Calu3 (cell line): ENCODE measurements at regions not wholly inside any gene's neighbourhood (a gene's known extent, or its start where the extent isn't known, plus 50 kb on each side); places are given as distances from the start of the nearest gene placed in this dataset.

Experiments
- BruUV-seq: library from RNA; stranded (reverse); fragments of 400-500 nt; replicated peaks from 2 replicates; lab custom pipeline; 2021; lab: Mats Ljungman, UMichigan
- CTCF ChIA-PET: fragments of 300-600 bp; sonication (Branson Sonifier 250); formaldehyde crosslinking; loops from one replicate; lab custom pipeline; 2022; ENCODE audit warnings: antibody characterized with exemption; lab: Charles Lee
- DNase-seq: peaks from one replicate; pipeline ENCODE4 v3.0.0; 2022
- H3K27ac Mint-ChIP-seq: one replicate; pipeline ENCODE4 v1.8.0; 2022; ENCODE audit warnings: mixed read lengths; ENCODE audit not compliant: unreplicated experiment
- H3K27me3 Mint-ChIP-seq: one replicate; pipeline ENCODE4 v1.8.0; 2022; ENCODE audit warnings: mixed read lengths; ENCODE audit not compliant: unreplicated experiment
- H3K36me3 Mint-ChIP-seq: one replicate; pipeline ENCODE4 v1.8.0; 2022; ENCODE audit warnings: mild to moderate bottlenecking, moderate library complexity, mixed read lengths; ENCODE audit not compliant: insufficient read depth, unreplicated experiment
- H3K4me1 Mint-ChIP-seq: one replicate; pipeline ENCODE4 v1.8.0; 2022; ENCODE audit warnings: mild to moderate bottlenecking, low read depth, mixed read lengths; ENCODE audit not compliant: unreplicated experiment
- H3K4me3 Mint-ChIP-seq: one replicate; pipeline ENCODE4 v1.8.0; 2022; ENCODE audit warnings: mild to moderate bottlenecking, low read depth, moderate library complexity, mixed read lengths; ENCODE audit not compliant: unreplicated experiment
- H3K9me3 Mint-ChIP-seq: one replicate; pipeline ENCODE4 v1.8.0; 2022; ENCODE audit warnings: low read depth, mixed read lengths; ENCODE audit not compliant: unreplicated experiment
- CTCF ChIP-seq: fragments of 200-600 bp; IDR thresholded peaks from one replicate; pipeline ENCODE4 v1.8.0; 2022; ENCODE audit warnings: antibody characterized with exemption; ENCODE audit not compliant: unreplicated experiment
- intact Hi-C: fragments of 100-400 bp; cut with micrococcal nuclease; formaldehyde crosslinking; loops from one replicate; pipeline ENCODE4 v1.10.0; 2022; ENCODE audit not compliant: unreplicated experiment

- no TSS peak for BruUV-seq
- no peak overlapping the region for H3K4me3 Mint-ChIP-seq
- intact Hi-C loops = no loop called here
- H3K4me1 Mint-ChIP-seq = no peaks in the 10 kb centered on the region
- peaks cover 8% of the 10 kb centered on the region for H3K9me3 Mint-ChIP-seq
- H3K27me3 Mint-ChIP-seq = no peaks in the 10 kb centered on the region
- no peak for TF ChIP-seq CTCF
- no peaks in the 10 kb centered on the region for H3K36me3 Mint-ChIP-seq
- CTCF ChIA-PET = interaction anchor here (0.6 kb wide), 1 partner anchor 48 kb away, joined by 3 read pairs; no protein-coding TSS in a partner anchor
- no peak for DNase-seq
- H3K27ac Mint-ChIP-seq = no peak overlapping the region
Measured at GRCh38 chrX:140933016-140933415, 69.4 kb upstream of the SPANXB1 start.

GRCh38 chrX:140933874-140934655 is 68.3 kb upstream of the SPANXB1 start:
- no peaks in the 10 kb centered on the region for H3K4me1 Mint-ChIP-seq
- intact Hi-C loops = no loop called here
- no peaks in the 10 kb centered on the region for H3K27me3 Mint-ChIP-seq
- no peak for DNase-seq
- no peak overlapping the region for H3K27ac Mint-ChIP-seq
- H3K4me3 Mint-ChIP-seq = no peak overlapping the region
- no peak for TF ChIP-seq CTCF
- CTCF ChIA-PET = no interaction called here
- no TSS peak for BruUV-seq
- peaks cover 8% of the 10 kb centered on the region for H3K9me3 Mint-ChIP-seq
- H3K36me3 Mint-ChIP-seq = no peaks in the 10 kb centered on the region

GRCh38 chrX:140943513-140943912 is 58.9 kb upstream of the SPANXB1 start:
- no peak overlapping the region for H3K27ac Mint-ChIP-seq
- CTCF ChIA-PET = no interaction called here
- DNase-seq = no peak
- peaks cover 8% of the 10 kb centered on the region for H3K9me3 Mint-ChIP-seq
- no peaks in the 10 kb centered on the region for H3K36me3 Mint-ChIP-seq
- no peaks in the 10 kb centered on the region for H3K27me3 Mint-ChIP-seq
- no TSS peak for BruUV-seq
- TF ChIP-seq CTCF = no peak
- H3K4me1 Mint-ChIP-seq = no peaks in the 10 kb centered on the region
- intact Hi-C loops = no loop called here
- H3K4me3 Mint-ChIP-seq = no peak overlapping the region

GRCh38 chrX:140944710-140945109 is 57.7 kb upstream of the SPANXB1 start:
- H3K4me1 Mint-ChIP-seq = no peaks in the 10 kb centered on the region
- H3K27ac Mint-ChIP-seq = no peak overlapping the region
- no peak for TF ChIP-seq CTCF
- no peaks in the 10 kb centered on the region for H3K27me3 Mint-ChIP-seq
- intact Hi-C loops = no loop called here
- H3K36me3 Mint-ChIP-seq = no peaks in the 10 kb centered on the region
- BruUV-seq = no TSS peak
- DNase-seq = no peak
- CTCF ChIA-PET = no interaction called here
- H3K9me3 Mint-ChIP-seq = peaks cover 7% of the 10 kb centered on the region
- H3K4me3 Mint-ChIP-seq = no peak overlapping the region
